K562 (cell line): ENCODE measurements at regions not wholly inside any gene's neighbourhood (a gene's known extent, or its start where the extent isn't known, plus 50 kb on each side); places are given as distances from the start of the nearest gene placed in this dataset.

Source experiments
- ATAC-seq: fragments of 200-7000 bp; cut with Tn5 transposase; 3 replicates; pipeline ENCODE4 v1.9.1; 2020; ENCODE audit warnings: moderate library complexity
- BruUV-seq: library from RNA; stranded (reverse); fragments of 400-500 nt; replicated peaks from 2 replicates; lab custom pipeline; 2021; lab: Mats Ljungman, UMichigan
- CTCF ChIA-PET: fragments of 300-600 bp; formaldehyde crosslinking; extraction: SDS; loops from one replicate; lab custom pipeline; 2021; ENCODE audit warnings: low intra/inter-chr PET ratio; lab: Yijun Ruan, JAX
- POLR2A ChIA-PET: fragments of 300-600, 350-650 bp; sonication (Branson Sonifier 250); formaldehyde crosslinking; extraction: SDS; loops from one replicate; lab custom pipeline; 2021; ENCODE audit warnings: antibody characterized with exemption, inconsistent platforms; lab: Yijun Ruan, JAX
- DNase-seq, 4 experiments: peaks; one replicate each; pipeline versions ENCODE4 v3.0.0 to v3.0.0-alpha.2; 2011 to 2018; ENCODE audit warnings: low spot score in 3 of 4, mixed read lengths in 3 of 4; ENCODE audit errors: extremely low read depth in 1 of 4
- FAIRE-seq: peaks from 2 replicates; lab custom pipeline; 2011; peaks lifted over from hg19 to GRCh38; lab: Jason Lieb, UNC
- H2AFZ ChIP-seq: 2 replicates; pipeline ENCODE4 v1.6.0; 2011; ENCODE audit warnings: low read depth, low read length, control low read depth, inconsistent platforms
- H3K27ac ChIP-seq: fragments of 200-600 bp; 3 replicates; pipeline ENCODE4 v1.8.0; 2011; ENCODE audit warnings: low read depth, mild to moderate bottlenecking, control low read depth, inconsistent platforms, low read length, moderate library complexity, mixed read lengths; ENCODE audit errors: extremely low read depth
- H3K27me3 ChIP-seq, 2 experiments: fragments of 300-600 bp in 1 of 2; 2 replicates in 1 of 2; 3 replicates in 1 of 2; pipeline versions ENCODE4 v1.6.0 to v1.8.0; 2011; ENCODE audit warnings: inconsistent platforms in 2 of 2, low read length in 2 of 2, mild to moderate bottlenecking in 1 of 2, mixed read lengths in 1 of 2, moderate library complexity in 1 of 2; ENCODE audit not compliant: control insufficient read depth in 2 of 2, insufficient read depth in 2 of 2
- H3K36me3 ChIP-seq: fragments of 300-600 bp; 3 replicates; pipeline ENCODE4 v1.8.0; 2011; ENCODE audit warnings: mild to moderate bottlenecking, low read length, inconsistent platforms; ENCODE audit not compliant: control insufficient read depth, insufficient read depth
- H3K4me1 ChIP-seq, 2 experiments: fragments of 200-600 bp in 1 of 2; replicated peaks in 1 of 2; 2 replicates in 1 of 2; 3 replicates in 1 of 2; pipeline versions ENCODE4 v1.5.1 to v1.8.0; 2011; ENCODE audit warnings: inconsistent platforms in 2 of 2, low read length in 2 of 2, mild to moderate bottlenecking in 1 of 2, mixed read lengths in 1 of 2, moderate library complexity in 1 of 2; ENCODE audit not compliant: control insufficient read depth in 2 of 2, insufficient read depth in 2 of 2
- H3K4me2 ChIP-seq: 2 replicates; pipeline ENCODE4 v1.6.1; 2011; ENCODE audit warnings: low read length, control low read depth, inconsistent platforms, mixed read lengths; ENCODE audit not compliant: insufficient read depth
- H3K4me3 ChIP-seq: fragments of 200-600 bp; sonication (generic), shearing (Covaris generic); 2 replicates; pipeline ENCODE4 v1.5.1; 2016; ENCODE audit warnings: control low read depth, inconsistent platforms
- H3K79me2 ChIP-seq: fragments of 200-600 bp; 3 replicates; pipeline ENCODE4 v1.8.0; 2011; ENCODE audit warnings: low read length, inconsistent platforms; ENCODE audit not compliant: control insufficient read depth, insufficient read depth
- H3K9ac ChIP-seq, 2 experiments: 2 replicates each; pipeline versions ENCODE4 v1.6.0 to v1.6.1; 2011; ENCODE audit warnings: low read depth in 2 of 2, low read length in 2 of 2, control low read depth in 1 of 2, inconsistent platforms in 1 of 2, mild to moderate bottlenecking in 1 of 2, mixed read lengths in 1 of 2; ENCODE audit not compliant: insufficient read depth in 1 of 2
- H3K9me1 ChIP-seq: one replicate; pipeline ENCODE4 v1.6.0; 2011; ENCODE audit warnings: inconsistent platforms, mild to moderate bottlenecking, low read length, moderate library complexity; ENCODE audit not compliant: control insufficient read depth, insufficient read depth
- H3K9me3 ChIP-seq: replicated peaks from 2 replicates; pipeline ENCODE4 v1.5.1; 2011; ENCODE audit warnings: low read depth, low read length, inconsistent platforms; ENCODE audit not compliant: control insufficient read depth, insufficient read depth
- H4K20me1 ChIP-seq: replicated peaks from 2 replicates; pipeline ENCODE4 v1.6.1; 2011; ENCODE audit warnings: low read length, inconsistent platforms, mixed read lengths; ENCODE audit not compliant: control insufficient read depth, insufficient read depth
- GATAD2B ChIP-seq: fragments of 450-650 bp; IDR thresholded peaks from 2 replicates; pipeline ENCODE4 v1.6.1; 2017; ENCODE audit warnings: mild to moderate bottlenecking, borderline replicate concordance
- PATZ1 ChIP-seq: fragments of 250-450 bp; sonication (Bioruptor Pico); IDR thresholded peaks from 2 replicates; pipeline ENCODE4 v1.5.0; 2020; ENCODE audit warnings: mild to moderate bottlenecking, borderline replicate concordance
- YY1 ChIP-seq, 3 experiments: IDR thresholded peaks; 2 replicates each; pipeline ENCODE4 v1.6.1; 2011; ENCODE audit warnings: low read length in 2 of 3, mild to moderate bottlenecking in 2 of 3, moderate library complexity in 2 of 3, borderline replicate concordance in 1 of 3, control low read depth in 1 of 3, low read depth in 1 of 3; ENCODE audit not compliant: insufficient read depth in 3 of 3, insufficient replicate concordance in 2 of 3, control insufficient read depth in 1 of 3, insufficient read length in 1 of 3; ENCODE audit errors: extremely low read depth in 1 of 3
- ZBTB11 ChIP-seq, 3 experiments: fragments of 200-800 bp in 1 of 3; fragments of 250-450 bp in 1 of 3; fragments of 450-650 bp in 1 of 3; sonication (Bioruptor Pico) in 1 of 3; sonication (Bioruptor generic) in 1 of 3; formaldehyde crosslinking in 1 of 3; IDR thresholded peaks; 2 replicates each; pipeline versions ENCODE4 v1.6.1 to v1.8.0; 2016 to 2022; ENCODE audit warnings: mild to moderate bottlenecking in 2 of 3, missing genetic modification characterization in 2 of 3, missing compliant biosample characterization in 1 of 3, moderate library complexity in 1 of 3
- ZBTB49 ChIP-seq: sonication (generic); formaldehyde crosslinking; IDR thresholded peaks from 2 replicates; pipeline ENCODE4 v1.8.0; 2022; ENCODE audit warnings: missing genetic modification reagents, mild to moderate bottlenecking, borderline replicate concordance
- ZNF24 ChIP-seq: fragments of 450-650 bp; IDR thresholded peaks from 2 replicates; pipeline ENCODE4 v1.6.1; 2016
- WGBS: fragments of 100-300 bp; shearing (Covaris generic); methylation state at CpG from one replicate; pipeline ENCODE4 v1.1.6; 2016; ENCODE audit warnings: low coverage, mixed read lengths; ENCODE audit not compliant: insufficient coverage; ENCODE audit errors: missing lambda C conversion rate; 5-methylcytosine and 5-hydroxymethylcytosine counted together
- in situ Hi-C: fragments of 300-500 bp; cut with MboI; formaldehyde crosslinking; loops from 4 replicates; pipeline ENCODE4 v1.15.0; 2018; ENCODE audit warnings: inconsistent platforms, mixed read lengths
- intact Hi-C: fragments of 100-400 bp; cut with micrococcal nuclease; formaldehyde crosslinking; loops from 2 replicates; pipeline ENCODE4 v1.14.2; 2022

GRCh38 chr4:134145369-134145768 is 56.2 kb downstream of the PABPC4L start:
- BruUV-seq: no TSS peak
- FAIRE-seq: no peak
- 0% methylated on average over 2 of the region's 2 CpGs for WGBS

More at GRCh38 chr4:134145369-134145768, 56.2 kb downstream of the PABPC4L start:
- TF ChIP-seq YY1 (IDR thresholded peaks at IDR 0.05; ENCODE audit: borderline replicate concordance in 1 of 3, control insufficient read depth in 1 of 3, extremely low read depth in 1 of 3, insufficient read depth in 3 of 3, insufficient read length in 1 of 3, insufficient replicate concordance in 2 of 3, low read depth in 1 of 3, low read length in 2 of 3) (no peak), ZBTB49 (CRISPR knock-in tag) (no peak), PATZ1 (CRISPR knock-in tag) (no peak), ZBTB11 (CRISPR knock-in tag; IDR thresholded peaks at IDR 0.05) (no peak), GATAD2B (no peak), ZNF24 (no peak)
- H3K4me2 ChIP-seq: no peak overlapping the region
- H3K79me2 ChIP-seq: no peaks in the 10 kb centered on the region
- no peak overlapping the region for H3K4me3 ChIP-seq
- H3K27me3 ChIP-seq: no peaks in the 10 kb centered on the region
- H3K36me3 ChIP-seq: no peaks in the 10 kb centered on the region
- H3K4me1 ChIP-seq: no peaks in the 10 kb centered on the region
- ATAC-seq (no peak), DNase-seq (no peak)
- in situ Hi-C loops (no loop called here), intact Hi-C loops (no loop called here)
- H2AFZ ChIP-seq: no peak overlapping the region
- no peak overlapping the region for H3K27ac ChIP-seq
- no peaks in the 10 kb centered on the region for H3K9me1 ChIP-seq
- H4K20me1 ChIP-seq: no peaks in the 10 kb centered on the region
- no peak overlapping the region for H3K9ac ChIP-seq
- CTCF ChIA-PET: no interaction called here
- 0 out of 2 replicates have a peak, but pooled peaks cover 2% of the 10 kb centered on the region for H3K9me3 ChIP-seq
- POLR2A ChIA-PET: no interaction called here
